ENCODE measurements at regions not wholly inside any gene's neighbourhood (a gene's known extent, or its start where the extent isn't known, plus 50 kb on each side); places are given as distances from the start of the nearest gene placed in this dataset.

GRCh38 chrX:125622899-125623298 lies 303.2 kb downstream of the TEX13C start:
- ATAC-seq (no peak), DNase-seq (no peak)
- Histone ChIP-seq H3K9me3 (no peaks in the 10 kb centered on the region), H3K4me1 (no peaks in the 10 kb centered on the region), H3K4me3 (no peak overlapping the region), H3K36me3 (no peaks in the 10 kb centered on the region), H3K27ac (no peak overlapping the region), H3K27me3 (no peaks in the 10 kb centered on the region)
- no peak for TF ChIP-seq POLR2A (IDR thresholded peaks at IDR 0.05)
- TF ChIP-seq CTCF (IDR thresholded peaks at IDR 0.05) = no peak
- WGBS, 4 donors = 57 to 61% (median 59%) methylated on average over 2 of the region's 2 CpGs
- intact Hi-C loops (cut with DNase I) = no loop called here

- Histone ChIP-seq H3K27me3 (no peaks in the 10 kb centered on the region), H3K4me3 (no peak overlapping the region), H3K9me3 (no peaks in the 10 kb centered on the region), H3K27ac (no peak overlapping the region), H3K36me3 (no peaks in the 10 kb centered on the region), H3K4me1 (no peaks in the 10 kb centered on the region)
- WGBS, 4 donors = 48 to 66% (median 58%) methylated on average over 6 of the region's 6 CpGs
- intact Hi-C loops (cut with DNase I) = no loop called here
- ATAC-seq = no peak
- TF ChIP-seq POLR2A (IDR thresholded peaks at IDR 0.05) (no peak), CTCF (IDR thresholded peaks at IDR 0.05) (no peak)
- DNase-seq = no peak
Observed at GRCh38 chrX:125627676-125628075, 308.0 kb downstream of the TEX13C start.

GRCh38 chrX:125628435-125628834 lies 308.8 kb downstream of the TEX13C start:
- TF ChIP-seq CTCF (IDR thresholded peaks at IDR 0.05) (no peak), POLR2A (IDR thresholded peaks at IDR 0.05) (no peak)
- intact Hi-C loops (cut with DNase I) = no loop called here
- ATAC-seq = no peak
- no peak for DNase-seq
- no peaks in the 10 kb centered on the region for H3K36me3 ChIP-seq
- no peaks in the 10 kb centered on the region for H3K4me1 ChIP-seq
- 14 to 55% (median 34%) methylated on average over 1 of the region's 1 CpG for WGBS, 4 donors
- no peak overlapping the region for H3K27ac ChIP-seq
- no peaks in the 10 kb centered on the region for H3K9me3 ChIP-seq
- H3K4me3 ChIP-seq = no peak overlapping the region
- no peaks in the 10 kb centered on the region for H3K27me3 ChIP-seq

- no peak overlapping the region for H3K27ac ChIP-seq
- H3K9me3 ChIP-seq = peaks cover 0 to 2% (median 0%) of the 10 kb centered on the region in 12 donors
- 41 to 78% (median 69%) methylated on average over 1 of the region's 1 CpG for WGBS, 4 donors
- DNase-seq (no peak), ATAC-seq (no peak)
- no peaks in the 10 kb centered on the region for H3K36me3 ChIP-seq
- intact Hi-C loops (cut with DNase I) = no loop called here
- no peaks in the 10 kb centered on the region for H3K4me1 ChIP-seq
- no peaks in the 10 kb centered on the region for H3K27me3 ChIP-seq
- TF ChIP-seq CTCF (IDR thresholded peaks at IDR 0.05) (no peak), POLR2A (IDR thresholded peaks at IDR 0.05) (no peak)
- H3K4me3 ChIP-seq = no peak overlapping the region
Observed at GRCh38 chrX:125641405-125641804, 321.7 kb downstream of the TEX13C start.

All from heart left ventricle (tissue), 16 donors.